ENCODE measurements at regions not wholly inside any gene's neighbourhood (a gene's known extent, or its start where the extent isn't known, plus 50 kb on each side); places are given as distances from the start of the nearest gene placed in this dataset.

DNA sequence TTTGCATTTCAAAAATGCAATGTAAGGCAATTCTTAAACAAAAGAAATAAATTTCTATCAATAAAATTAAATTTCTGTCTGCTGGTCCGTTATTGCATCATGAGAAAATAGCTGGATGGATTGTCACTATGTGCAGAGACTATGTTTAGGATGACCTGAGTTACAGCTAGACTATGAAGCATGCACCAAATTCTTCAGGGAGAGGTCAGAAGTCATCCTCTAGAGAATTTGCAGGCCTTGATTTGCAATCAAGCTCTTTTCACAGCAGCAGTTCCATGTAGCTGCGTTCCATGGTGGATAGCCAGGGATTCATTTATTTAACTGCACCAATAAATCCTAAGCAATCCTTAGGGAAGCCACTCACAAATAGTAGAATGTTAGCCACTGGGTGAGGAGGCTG, 253.7 kb downstream of the MSRB3 start:
- peak overlapping the region in 1 of 2 donors; percentile 2 for H3K27ac ChIP-seq (ENCODE audit: low read depth in 2 of 2, low read length in 2 of 2)
- peaks cover 13 to 26% (median 16%) of the 10 kb centered on the region in 3 donors for H3K4me1 ChIP-seq (ENCODE audit: control insufficient read depth in 2 of 3, insufficient read depth in 2 of 3, low read depth in 1 of 3, low read length in 3 of 3)
- H3K36me3 ChIP-seq (ENCODE audit: control insufficient read depth in 2 of 3, insufficient read depth in 3 of 3, low read length in 3 of 3), result no peaks in the 10 kb centered on the region
- no peaks in the 10 kb centered on the region for H3K27me3 ChIP-seq (ENCODE audit: control insufficient read depth, insufficient read depth, low read length)
- FAIRE-seq (no peak), DNase-seq (peak in 2 of 5 donors; percentile 48 to 64)
- H3K4me3 ChIP-seq (ENCODE audit: low read length in 3 of 3), result no peak overlapping the region
- TF ChIP-seq, protein P1, sequence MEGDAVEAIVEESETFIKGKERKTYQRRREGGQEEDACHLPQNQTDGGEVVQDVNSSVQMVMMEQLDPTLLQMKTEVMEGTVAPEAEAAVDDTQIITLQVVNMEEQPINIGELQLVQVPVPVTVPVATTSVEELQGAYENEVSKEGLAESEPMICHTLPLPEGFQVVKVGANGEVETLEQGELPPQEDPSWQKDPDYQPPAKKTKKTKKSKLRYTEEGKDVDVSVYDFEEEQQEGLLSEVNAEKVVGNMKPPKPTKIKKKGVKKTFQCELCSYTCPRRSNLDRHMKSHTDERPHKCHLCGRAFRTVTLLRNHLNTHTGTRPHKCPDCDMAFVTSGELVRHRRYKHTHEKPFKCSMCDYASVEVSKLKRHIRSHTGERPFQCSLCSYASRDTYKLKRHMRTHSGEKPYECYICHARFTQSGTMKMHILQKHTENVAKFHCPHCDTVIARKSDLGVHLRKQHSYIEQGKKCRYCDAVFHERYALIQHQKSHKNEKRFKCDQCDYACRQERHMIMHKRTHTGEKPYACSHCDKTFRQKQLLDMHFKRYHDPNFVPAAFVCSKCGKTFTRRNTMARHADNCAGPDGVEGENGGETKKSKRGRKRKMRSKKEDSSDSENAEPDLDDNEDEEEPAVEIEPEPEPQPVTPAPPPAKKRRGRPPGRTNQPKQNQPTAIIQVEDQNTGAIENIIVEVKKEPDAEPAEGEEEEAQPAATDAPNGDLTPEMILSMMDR (IDR thresholded peaks at IDR 0.05; ENCODE audit: borderline replicate concordance, extremely low read depth, insufficient read depth), result no peak
- H3K9me3 ChIP-seq (ENCODE audit: control insufficient read depth in 2 of 3, insufficient read depth in 1 of 3, low read length in 3 of 3), result no peaks in the 10 kb centered on the region
- intact Hi-C loops (cut with DNase I), result no loop called here
- no peak overlapping the region for H3K9ac ChIP-seq (ENCODE audit: low read length in 3 of 3)

DNA sequence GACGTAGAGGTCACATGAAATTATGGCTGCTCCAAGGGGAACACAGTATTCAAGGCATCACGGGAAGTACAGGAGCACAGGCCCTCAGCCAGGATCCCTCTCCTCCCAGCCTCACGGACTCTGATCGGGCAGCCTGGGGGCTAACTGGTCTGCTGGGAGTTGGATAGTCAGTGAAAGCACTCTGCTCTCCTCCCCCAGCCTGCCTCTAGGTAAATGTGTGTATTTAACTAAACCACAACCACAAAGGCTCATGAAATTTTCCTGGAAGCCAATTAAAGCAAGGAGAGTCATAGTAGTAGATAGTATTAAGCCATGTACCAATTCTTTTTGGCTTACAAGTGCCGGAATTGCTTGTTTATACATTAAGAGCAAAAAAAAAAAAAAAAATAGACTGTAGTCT, 254.3 kb downstream of the MSRB3 start:
- H3K36me3 ChIP-seq (ENCODE audit: control insufficient read depth in 2 of 3, insufficient read depth in 3 of 3, low read length in 3 of 3), result no peaks in the 10 kb centered on the region
- H3K4me1 ChIP-seq (ENCODE audit: control insufficient read depth in 2 of 3, insufficient read depth in 2 of 3, low read depth in 1 of 3, low read length in 3 of 3), result peaks cover 13 to 29% (median 18%) of the 10 kb centered on the region in 3 donors
- peak in 4 of 5 donors; percentile 40 to 77 (median 57) for DNase-seq
- no peaks in the 10 kb centered on the region for H3K27me3 ChIP-seq (ENCODE audit: control insufficient read depth, insufficient read depth, low read length)
- no peaks in the 10 kb centered on the region for H3K9me3 ChIP-seq (ENCODE audit: control insufficient read depth in 2 of 3, insufficient read depth in 1 of 3, low read length in 3 of 3)
- H3K4me3 ChIP-seq (ENCODE audit: low read length in 3 of 3), result no peak overlapping the region
- H3K27ac ChIP-seq (ENCODE audit: low read depth in 2 of 2, low read length in 2 of 2), result peak overlapping the region in 1 of 2 donors; percentile 2
- TF ChIP-seq, protein P1 (IDR thresholded peaks at IDR 0.05; ENCODE audit: borderline replicate concordance, extremely low read depth, insufficient read depth), result no peak
- no peak overlapping the region for H3K9ac ChIP-seq (ENCODE audit: low read length in 3 of 3)
- intact Hi-C loops (cut with DNase I), result no loop called here
- FAIRE-seq, result no peak

DNA sequence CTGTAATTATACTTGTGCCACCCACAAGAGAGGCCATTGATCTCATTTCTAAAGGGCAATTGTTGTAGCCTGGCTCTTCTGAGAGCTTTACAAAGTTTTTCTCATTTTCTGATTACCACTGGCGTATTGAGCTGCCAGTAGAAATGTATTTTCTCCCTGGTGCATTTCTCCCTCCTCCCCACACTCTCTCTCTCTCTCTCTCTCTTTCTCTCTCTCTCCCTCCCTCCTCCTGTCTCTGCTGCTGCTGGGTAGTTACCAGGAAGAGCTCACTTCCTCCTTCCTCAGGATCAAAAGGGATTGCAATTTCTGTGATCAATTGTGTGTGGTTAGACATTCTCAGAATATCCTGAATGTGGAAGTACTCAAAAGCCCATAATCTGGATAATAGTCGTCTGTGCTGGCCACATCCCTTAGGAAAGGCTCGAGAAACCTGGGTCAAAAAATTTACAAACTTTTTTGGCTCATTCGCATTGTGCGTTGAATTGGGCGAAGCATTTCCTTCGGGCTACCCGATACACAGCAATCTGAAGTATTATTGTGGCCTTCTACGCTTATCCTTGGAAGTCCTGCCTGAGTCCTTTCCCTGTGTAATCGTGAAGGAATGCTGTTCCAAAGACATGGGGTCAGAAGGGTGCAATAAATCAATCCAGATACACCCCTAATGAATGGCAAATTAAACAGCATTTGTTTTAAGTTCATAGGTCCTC, 254.8 kb downstream of the MSRB3 start:
- Histone ChIP-seq H3K4me1 (ENCODE audit: control insufficient read depth in 2 of 3, insufficient read depth in 2 of 3, low read depth in 1 of 3, low read length in 3 of 3) (peaks cover 14 to 31% (median 20%) of the 10 kb centered on the region in 3 donors), H3K9ac (ENCODE audit: low read length in 3 of 3) (no peak overlapping the region), H3K27me3 (ENCODE audit: control insufficient read depth, insufficient read depth, low read length) (no peaks in the 10 kb centered on the region), H3K9me3 (ENCODE audit: control insufficient read depth in 2 of 3, insufficient read depth in 1 of 3, low read length in 3 of 3) (no peaks in the 10 kb centered on the region), H3K27ac (ENCODE audit: low read depth in 2 of 2, low read length in 2 of 2) (peak overlapping the region in 1 of 2 donors; percentile 54), H3K4me3 (ENCODE audit: low read length in 3 of 3) (no peak overlapping the region), H3K36me3 (ENCODE audit: control insufficient read depth in 2 of 3, insufficient read depth in 3 of 3, low read length in 3 of 3) (no peaks in the 10 kb centered on the region)
- TF ChIP-seq, protein P1 (IDR thresholded peaks at IDR 0.05; ENCODE audit: borderline replicate concordance, extremely low read depth, insufficient read depth), result no peak
- DNase-seq (peak in 3 of 5 donors; percentile 54 to 88 (median 86)), FAIRE-seq (no peak)
- intact Hi-C loops (cut with DNase I), result no loop called here
